ENCODE measurements at regions not wholly inside any gene's neighbourhood (a gene's known extent, or its start where the extent isn't known, plus 50 kb on each side); places are given as distances from the start of the nearest gene placed in this dataset.

GRCh38 chr11:113613619-113614018 is 92.5 kb downstream of the TMPRSS5 start (continued):
- TF ChIP-seq, protein P1, sequence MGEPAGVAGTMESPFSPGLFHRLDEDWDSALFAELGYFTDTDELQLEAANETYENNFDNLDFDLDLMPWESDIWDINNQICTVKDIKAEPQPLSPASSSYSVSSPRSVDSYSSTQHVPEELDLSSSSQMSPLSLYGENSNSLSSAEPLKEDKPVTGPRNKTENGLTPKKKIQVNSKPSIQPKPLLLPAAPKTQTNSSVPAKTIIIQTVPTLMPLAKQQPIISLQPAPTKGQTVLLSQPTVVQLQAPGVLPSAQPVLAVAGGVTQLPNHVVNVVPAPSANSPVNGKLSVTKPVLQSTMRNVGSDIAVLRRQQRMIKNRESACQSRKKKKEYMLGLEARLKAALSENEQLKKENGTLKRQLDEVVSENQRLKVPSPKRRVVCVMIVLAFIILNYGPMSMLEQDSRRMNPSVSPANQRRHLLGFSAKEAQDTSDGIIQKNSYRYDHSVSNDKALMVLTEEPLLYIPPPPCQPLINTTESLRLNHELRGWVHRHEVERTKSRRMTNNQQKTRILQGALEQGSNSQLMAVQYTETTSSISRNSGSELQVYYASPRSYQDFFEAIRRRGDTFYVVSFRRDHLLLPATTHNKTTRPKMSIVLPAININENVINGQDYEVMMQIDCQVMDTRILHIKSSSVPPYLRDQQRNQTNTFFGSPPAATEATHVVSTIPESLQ (CRISPR knock-in tag; IDR thresholded peaks at IDR 0.05), result no peak
- TF ChIP-seq NEUROD1 (IDR thresholded peaks at IDR 0.05; ENCODE audit: borderline replicate concordance, low read depth, low read length, partially characterized antibody) (no peak), RFX5 (IDR thresholded peaks at IDR 0.05; ENCODE audit: low read depth, low read length) (no peak), ETV1 (tag; conservative IDR thresholded peaks at IDR 0.05; ENCODE audit: low read depth) (peak; percentile 22; the same call in 1 of the 2 replicates), C11orf30 (IDR thresholded peaks at IDR 0.05; ENCODE audit: low read depth) (no peak), ZC3H4 (CRISPR knock-in tag; IDR thresholded peaks at IDR 0.05; ENCODE audit: borderline replicate concordance) (no peak), RBM39 (optimal IDR thresholded peaks at IDR 0.05; ENCODE audit: low read depth, low read length) (no peak), NR1H2 (CRISPR knock-in tag; IDR thresholded peaks at IDR 0.05) (no peak), ZNF24 (IDR thresholded peaks at IDR 0.05) (no peak), MXI1 (IDR thresholded peaks at IDR 0.05; ENCODE audit: low read depth, low read length) (no peak), ZNF561 (CRISPR knock-in tag; conservative IDR thresholded peaks at IDR 0.05) (no peak), PREB (CRISPR knock-in tag; IDR thresholded peaks at IDR 0.05) (no peak), STAT5A (IDR thresholded peaks at IDR 0.05; ENCODE audit: borderline replicate concordance, low read length) (no peak), HDAC2 (IDR thresholded peaks at IDR 0.05) (no peak), SMAD2 (IDR thresholded peaks at IDR 0.05; ENCODE audit: low read depth, low read length) (no peak), USF1 (CRISPR knock-in tag; IDR thresholded peaks at IDR 0.05) (no peak), HDAC8 (tag; IDR thresholded peaks at IDR 0.05) (no peak), DEAF1 (CRISPR knock-in tag; IDR thresholded peaks at IDR 0.05) (no peak), ZNF282 (CRISPR knock-in tag; IDR thresholded peaks at IDR 0.05) (no peak), GABPB1 (CRISPR knock-in tag; IDR thresholded peaks at IDR 0.05) (no peak), HDAC1 (IDR thresholded peaks at IDR 0.05) (no peak), ZNF584 (CRISPR knock-in tag; IDR thresholded peaks at IDR 0.05; ENCODE audit: low read depth) (0 out of 2 replicates have a peak, but pooled peaks have one; percentile 33)
- TF ChIP-seq, protein P2, sequence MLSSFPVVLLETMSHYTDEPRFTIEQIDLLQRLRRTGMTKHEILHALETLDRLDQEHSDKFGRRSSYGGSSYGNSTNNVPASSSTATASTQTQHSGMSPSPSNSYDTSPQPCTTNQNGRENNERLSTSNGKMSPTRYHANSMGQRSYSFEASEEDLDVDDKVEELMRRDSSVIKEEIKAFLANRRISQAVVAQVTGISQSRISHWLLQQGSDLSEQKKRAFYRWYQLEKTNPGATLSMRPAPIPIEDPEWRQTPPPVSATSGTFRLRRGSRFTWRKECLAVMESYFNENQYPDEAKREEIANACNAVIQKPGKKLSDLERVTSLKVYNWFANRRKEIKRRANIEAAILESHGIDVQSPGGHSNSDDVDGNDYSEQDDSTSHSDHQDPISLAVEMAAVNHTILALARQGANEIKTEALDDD (IDR thresholded peaks at IDR 0.05), result no peak
- TF ChIP-seq, protein P3, sequence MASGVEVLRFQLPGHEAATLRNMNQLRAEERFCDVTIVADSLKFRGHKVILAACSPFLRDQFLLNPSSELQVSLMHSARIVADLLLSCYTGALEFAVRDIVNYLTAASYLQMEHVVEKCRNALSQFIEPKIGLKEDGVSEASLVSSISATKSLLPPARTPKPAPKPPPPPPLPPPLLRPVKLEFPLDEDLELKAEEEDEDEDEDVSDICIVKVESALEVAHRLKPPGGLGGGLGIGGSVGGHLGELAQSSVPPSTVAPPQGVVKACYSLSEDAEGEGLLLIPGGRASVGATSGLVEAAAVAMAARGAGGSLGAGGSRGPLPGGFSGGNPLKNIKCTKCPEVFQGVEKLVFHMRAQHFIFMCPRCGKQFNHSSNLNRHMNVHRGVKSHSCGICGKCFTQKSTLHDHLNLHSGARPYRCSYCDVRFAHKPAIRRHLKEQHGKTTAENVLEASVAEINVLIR (CRISPR knock-in tag; IDR thresholded peaks at IDR 0.05), result no peak

All from K562 (cell line).